IMR-90 (cell line): ENCODE measurements at regions not wholly inside any gene's neighbourhood (a gene's known extent, or its start where the extent isn't known, plus 50 kb on each side); places are given as distances from the start of the nearest gene placed in this dataset.

ENCODE experiments used
- CTCF ChIP-seq: conservative IDR thresholded peaks from 2 replicates; pipeline ENCODE4 v1.5.1; 2012; ENCODE audit warnings: mild to moderate bottlenecking, low read depth, low read length, improper control_type of control experiment
- ELK1 ChIP-seq: fragments of 150-350 bp; IDR thresholded peaks from 2 replicates; pipeline ENCODE4 v1.6.1; 2016; ENCODE audit warnings: low read depth, mild to moderate bottlenecking, low read length, moderate library complexity, borderline replicate concordance
- RCOR1 ChIP-seq: IDR thresholded peaks from 2 replicates; pipeline ENCODE4 v1.6.1; 2012; ENCODE audit warnings: mild to moderate bottlenecking, low read length, improper control_type of control experiment; ENCODE audit not compliant: insufficient replicate concordance
- USF2 ChIP-seq: fragments of 150-350 bp; IDR thresholded peaks from 2 replicates; pipeline ENCODE4 v1.6.1; 2017; ENCODE audit warnings: mild to moderate bottlenecking, antibody characterized with exemption, low read length, low read depth

- TF ChIP-seq CTCF (no peak), USF2 (no peak), ELK1 (no peak), RCOR1 (no peak)
These were observed 77.5 kb upstream of the TOMM7 start for GRCh38 chr7:22900101-22900500.
